ENCODE measurements at regions not wholly inside any gene's neighbourhood (a gene's known extent, or its start where the extent isn't known, plus 50 kb on each side); places are given as distances from the start of the nearest gene placed in this dataset.

- no peak for TF ChIP-seq REST (IDR thresholded peaks at IDR 0.05; ENCODE audit: insufficient read depth in 1 of 2, low read depth in 2 of 2, low read length in 2 of 2)
- TF ChIP-seq FOXP2 (optimal IDR thresholded peaks at IDR 0.05; ENCODE audit: borderline replicate concordance, extremely low read depth, extremely low read length, insufficient read depth), result no peak
- TF ChIP-seq TAF1 (IDR thresholded peaks at IDR 0.05; ENCODE audit: borderline replicate concordance, insufficient read depth, low read length), result no peak
- TF ChIP-seq SIN3A (IDR thresholded peaks at IDR 0.05; ENCODE audit: borderline replicate concordance, insufficient read depth, low read length), result no peak
- no peak for TF ChIP-seq POLR2AphosphoS5 (IDR thresholded peaks at IDR 0.05; ENCODE audit: low read depth, low read length)
These were observed 208.9 kb upstream of the CFAP20DC start for GRCh38 chr3:59258550-59259260.

GRCh38 chr3:59257506-59257905 lies 207.7 kb upstream of the CFAP20DC start:
- TF ChIP-seq TAF1 (IDR thresholded peaks at IDR 0.05; ENCODE audit: borderline replicate concordance, insufficient read depth, low read length) (no peak), FOXP2 (optimal IDR thresholded peaks at IDR 0.05; ENCODE audit: borderline replicate concordance, extremely low read depth, extremely low read length, insufficient read depth) (no peak), SIN3A (IDR thresholded peaks at IDR 0.05; ENCODE audit: borderline replicate concordance, insufficient read depth, low read length) (no peak), POLR2AphosphoS5 (IDR thresholded peaks at IDR 0.05; ENCODE audit: low read depth, low read length) (no peak), REST (IDR thresholded peaks at IDR 0.05; ENCODE audit: insufficient read depth in 1 of 2, low read depth in 2 of 2, low read length in 2 of 2) (no peak)

GRCh38 chr3:59256230-59256629 lies 206.4 kb upstream of the CFAP20DC start:
- TF ChIP-seq POLR2AphosphoS5 (IDR thresholded peaks at IDR 0.05; ENCODE audit: low read depth, low read length), result no peak
- no peak for TF ChIP-seq TAF1 (IDR thresholded peaks at IDR 0.05; ENCODE audit: borderline replicate concordance, insufficient read depth, low read length)
- TF ChIP-seq REST (IDR thresholded peaks at IDR 0.05; ENCODE audit: insufficient read depth in 1 of 2, low read depth in 2 of 2, low read length in 2 of 2), result no peak
- no peak for TF ChIP-seq SIN3A (IDR thresholded peaks at IDR 0.05; ENCODE audit: borderline replicate concordance, insufficient read depth, low read length)
- TF ChIP-seq FOXP2 (optimal IDR thresholded peaks at IDR 0.05; ENCODE audit: borderline replicate concordance, extremely low read depth, extremely low read length, insufficient read depth), result no peak

GRCh38 chr3:59254976-59255375 lies 205.2 kb upstream of the CFAP20DC start:
- TF ChIP-seq FOXP2 (optimal IDR thresholded peaks at IDR 0.05; ENCODE audit: borderline replicate concordance, extremely low read depth, extremely low read length, insufficient read depth), result no peak
- TF ChIP-seq REST (IDR thresholded peaks at IDR 0.05; ENCODE audit: insufficient read depth in 1 of 2, low read depth in 2 of 2, low read length in 2 of 2), result no peak
- no peak for TF ChIP-seq TAF1 (IDR thresholded peaks at IDR 0.05; ENCODE audit: borderline replicate concordance, insufficient read depth, low read length)
- TF ChIP-seq SIN3A (IDR thresholded peaks at IDR 0.05; ENCODE audit: borderline replicate concordance, insufficient read depth, low read length), result no peak
- no peak for TF ChIP-seq POLR2AphosphoS5 (IDR thresholded peaks at IDR 0.05; ENCODE audit: low read depth, low read length)
